A673 (cell line): ENCODE measurements at regions not wholly inside any gene's neighbourhood (a gene's known extent, or its start where the extent isn't known, plus 50 kb on each side); places are given as distances from the start of the nearest gene placed in this dataset.
"Not testable (repeated sequence)": the region's sequence is repeated elsewhere in the genome, so short reads cannot be mapped to it uniquely, and the experiment has no call there.

ENCODE experiments used
- CTCF ChIP-seq: fragments of 300-800, 200-600 bp; sonication (generic); conservative IDR thresholded peaks from 2 replicates; pipeline ENCODE4 v1.5.1; 2017; ENCODE audit warnings: low read depth, mild to moderate bottlenecking, antibody characterized with exemption, low read length, moderate library complexity, mixed read lengths
- EZH2 ChIP-seq: fragments of 200-600 bp; sonication (generic); IDR thresholded peaks from 2 replicates; pipeline ENCODE4 v1.6.1; 2017; ENCODE audit warnings: borderline replicate concordance, low read depth, mild to moderate bottlenecking, mixed read lengths, antibody characterized with exemption, low read length; ENCODE audit not compliant: poor library complexity, severe bottlenecking

- TF ChIP-seq CTCF, EZH2: not testable (repeated sequence)
Observed at GRCh38 chr9:42385574-42386120, 202.2 kb downstream of the SPATA31A6 start.
